CD14-positive monocyte (primary cell): ENCODE measurements at regions not wholly inside any gene's neighbourhood (a gene's known extent, or its start where the extent isn't known, plus 50 kb on each side); places are given as distances from the start of the nearest gene placed in this dataset.
"Not testable (repeated sequence)": the region's sequence is repeated elsewhere in the genome, so short reads cannot be mapped to it uniquely, and the experiment has no call there.

Experiments used
- DNase-seq, 3 donors: peaks; one replicate each; pipeline ENCODE4 v3.0.0-alpha.2; 2011 to 2022
- H2AFZ ChIP-seq: 2 replicates; pipeline ENCODE4 v1.6.0; 2012; ENCODE audit warnings: mild to moderate bottlenecking, low read depth, low read length, inconsistent platforms; ENCODE audit not compliant: insufficient read depth, poor library complexity, severe bottlenecking
- H3K27ac ChIP-seq, 2 donors: 1 replicate in 1 of 2; 2 replicates in 1 of 2; pipeline ENCODE4 v1.5.1; 2012 to 2013; ENCODE audit warnings: low read length in 2 of 2, control low read depth in 1 of 2, inconsistent platforms in 1 of 2, low read depth in 1 of 2, mild to moderate bottlenecking in 1 of 2
- H3K27me3 ChIP-seq, 2 donors: one replicate each; pipeline versions ENCODE4 v1.6.0 to v1.6.1; 2011 to 2013; ENCODE audit warnings: low read length in 2 of 2; ENCODE audit not compliant: control insufficient read depth in 2 of 2, insufficient read depth in 2 of 2
- H3K36me3 ChIP-seq, 2 donors: replicated peaks in 1 of 2; 1 replicate in 1 of 2; 2 replicates in 1 of 2; pipeline versions ENCODE4 v1.5.1 to v1.6.1; 2012 to 2013; ENCODE audit warnings: low read length in 2 of 2, control low read depth in 1 of 2, inconsistent platforms in 1 of 2, mild to moderate bottlenecking in 1 of 2; ENCODE audit not compliant: insufficient read depth in 2 of 2, control insufficient read depth in 1 of 2
- H3K4me1 ChIP-seq, 2 donors: 1 replicate in 1 of 2; 2 replicates in 1 of 2; pipeline versions ENCODE4 v1.5.1 to v1.6.1; 2012 to 2013; ENCODE audit warnings: low read length in 2 of 2, control low read depth in 1 of 2, inconsistent platforms in 1 of 2, mild to moderate bottlenecking in 1 of 2, moderate library complexity in 1 of 2; ENCODE audit not compliant: insufficient read depth in 2 of 2, control insufficient read depth in 1 of 2
- H3K4me2 ChIP-seq: replicated peaks from 2 replicates; pipeline ENCODE3; 2012; ENCODE audit warnings: low read length, moderate library complexity, mild to moderate bottlenecking; ENCODE audit not compliant: poor library complexity, severe bottlenecking; ENCODE audit errors: extremely low read depth
- H3K4me3 ChIP-seq, 3 experiments: fragments of 200-600 bp in 1 of 3; sonication (generic) in 1 of 3; replicated peaks in 1 of 3; 1 replicate in 2 of 3; 2 replicates in 1 of 3; pipeline ENCODE4 v1.5.1; 2011 to 2013; ENCODE audit warnings: low read length in 3 of 3, mild to moderate bottlenecking in 3 of 3, control low read depth in 2 of 3, low read depth in 2 of 3, inconsistent platforms in 1 of 3, moderate library complexity in 1 of 3
- H3K79me2 ChIP-seq: 2 replicates; pipeline ENCODE4 v1.6.0; 2012; ENCODE audit warnings: mild to moderate bottlenecking, control low read depth, inconsistent platforms, low read length, moderate library complexity; ENCODE audit not compliant: insufficient read depth
- H3K9ac ChIP-seq: 2 replicates; pipeline ENCODE4 v1.6.0; 2017; ENCODE audit warnings: low read length, mild to moderate bottlenecking; ENCODE audit not compliant: insufficient read depth, poor library complexity, severe bottlenecking
- H3K9me3 ChIP-seq, 2 donors: replicated peaks in 1 of 2; 1 replicate in 1 of 2; 2 replicates in 1 of 2; pipeline versions ENCODE4 v1.5.1 to v1.6.1; 2012 to 2013; ENCODE audit warnings: low read length in 2 of 2, control low read depth in 1 of 2; ENCODE audit not compliant: control insufficient read depth in 1 of 2, insufficient read depth in 1 of 2
- H4K20me1 ChIP-seq: 2 replicates; pipeline ENCODE4 v1.6.0; 2012; ENCODE audit warnings: mild to moderate bottlenecking, low read length, control low read depth, moderate library complexity; ENCODE audit not compliant: insufficient read depth
- H3K27ac Mint-ChIP-seq, 7 donors: one replicate each; pipeline ENCODE4 v1.8.0; 2020; ENCODE audit warnings: mild to moderate bottlenecking in 7 of 7, mixed read lengths in 7 of 7, moderate library complexity in 6 of 7, inconsistent platforms in 2 of 7
- H3K27me3 Mint-ChIP-seq, 3 donors: one replicate each; pipeline ENCODE4 v1.8.0; 2021 to 2022; ENCODE audit warnings: low read depth in 3 of 3, mild to moderate bottlenecking in 3 of 3, mixed read lengths in 3 of 3, moderate library complexity in 3 of 3, inconsistent platforms in 1 of 3
- H3K36me3 Mint-ChIP-seq, 2 donors: one replicate each; pipeline ENCODE4 v1.8.0; 2020; ENCODE audit warnings: mixed read lengths in 2 of 2, inconsistent platforms in 1 of 2, mild to moderate bottlenecking in 1 of 2
- H3K4me1 Mint-ChIP-seq: one replicate; pipeline ENCODE4 v1.8.0; 2020; ENCODE audit warnings: mild to moderate bottlenecking, mixed read lengths
- H3K4me3 Mint-ChIP-seq, 2 donors: one replicate each; pipeline ENCODE4 v1.8.0; 2020; ENCODE audit warnings: mild to moderate bottlenecking in 2 of 2, mixed read lengths in 2 of 2, moderate library complexity in 1 of 2
- H3K9me3 Mint-ChIP-seq, 7 donors: one replicate each; pipeline ENCODE4 v1.8.0; 2020 to 2022; ENCODE audit warnings: mixed read lengths in 7 of 7, mild to moderate bottlenecking in 6 of 7, moderate library complexity in 6 of 7, inconsistent platforms in 2 of 7
- CTCF ChIP-seq: fragments of 200-600 bp; IDR thresholded peaks from one replicate; pipeline ENCODE4 v1.8.0; 2022; ENCODE audit warnings: antibody characterized with exemption, mild to moderate bottlenecking
- WGBS: methylation state at CpG from one replicate; pipeline ENCODE4 v1.1.5; 2013; ENCODE audit warnings: missing lambda C conversion rate; ENCODE audit not compliant: insufficient coverage; 5-methylcytosine and 5-hydroxymethylcytosine counted together
- intact Hi-C, 2 donors: fragments of 100-400 bp; cut with micrococcal nuclease; formaldehyde crosslinking; loops; one replicate each; pipeline versions ENCODE4 v1.15.0 to v1.15.1; 2023

DNA sequence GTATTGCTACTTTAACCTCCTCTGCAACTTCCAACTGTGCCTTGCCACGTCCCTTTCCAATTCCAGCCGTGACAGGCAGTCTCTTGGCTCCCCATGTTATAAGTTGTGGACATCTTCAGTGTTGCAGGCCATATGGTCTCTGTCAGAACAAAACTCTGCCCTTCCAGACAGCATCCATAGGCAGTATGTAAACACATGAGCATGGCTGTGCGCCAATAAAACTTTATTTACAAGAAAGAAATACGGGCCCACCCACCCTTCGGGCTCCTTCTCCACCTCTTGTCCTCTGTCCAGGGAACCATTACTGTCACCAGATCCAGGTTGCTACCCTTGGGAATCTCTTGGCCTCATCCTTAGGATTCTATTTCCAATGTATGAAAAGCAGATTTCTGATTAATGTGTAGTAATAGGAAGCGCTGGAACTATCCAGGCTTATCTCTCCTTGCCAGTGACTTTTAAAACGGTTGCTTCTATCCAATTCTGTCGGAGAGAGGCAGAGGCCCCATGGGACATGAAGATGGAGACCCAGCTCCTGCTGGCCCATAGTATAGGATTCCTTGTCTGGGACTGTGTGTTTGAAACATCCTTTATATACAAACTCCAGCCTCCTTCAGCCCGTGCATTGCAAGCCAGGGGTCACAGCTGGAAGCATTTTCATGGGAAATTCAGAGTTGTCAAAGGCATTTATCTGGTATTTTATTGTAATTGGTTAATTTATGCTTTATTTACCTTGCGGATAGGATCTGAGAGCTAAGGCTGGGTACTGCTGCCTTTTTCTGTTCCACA is 114.4 kb downstream of the ZNF664 start:
- DNase-seq: no peak
- Histone ChIP-seq H3K4me1 (no peaks in the 10 kb centered on the region), H2AFZ (no peak overlapping the region), H3K27me3 (no peaks in the 10 kb centered on the region), H4K20me1 (no peaks in the 10 kb centered on the region), H3K36me3 (no peaks in the 10 kb centered on the region), H3K9me3 (no peaks in the 10 kb centered on the region), H3K27ac (no peak overlapping the region), H3K79me2 (no peaks in the 10 kb centered on the region), H3K4me2 (no peak overlapping the region), H3K9ac (no peak overlapping the region), H3K4me3 (no peak overlapping the region)
- TF ChIP-seq CTCF: no peak
- WGBS: 91% methylated on average over 6 of the region's 10 CpGs
- H3K27ac Mint-ChIP-seq: no peak overlapping the region
- no peaks in the 10 kb centered on the region for H3K4me1 Mint-ChIP-seq
- H3K27me3 Mint-ChIP-seq: peaks cover 3 to 9% (median 6%) of the 10 kb centered on the region in 3 donors
- intact Hi-C loops: no loop called here
- peaks cover 0 to 2% (median 0%) of the 10 kb centered on the region in 7 donors for H3K9me3 Mint-ChIP-seq
- no peak overlapping the region for H3K4me3 Mint-ChIP-seq
- no peaks in the 10 kb centered on the region for H3K36me3 Mint-ChIP-seq

DNA sequence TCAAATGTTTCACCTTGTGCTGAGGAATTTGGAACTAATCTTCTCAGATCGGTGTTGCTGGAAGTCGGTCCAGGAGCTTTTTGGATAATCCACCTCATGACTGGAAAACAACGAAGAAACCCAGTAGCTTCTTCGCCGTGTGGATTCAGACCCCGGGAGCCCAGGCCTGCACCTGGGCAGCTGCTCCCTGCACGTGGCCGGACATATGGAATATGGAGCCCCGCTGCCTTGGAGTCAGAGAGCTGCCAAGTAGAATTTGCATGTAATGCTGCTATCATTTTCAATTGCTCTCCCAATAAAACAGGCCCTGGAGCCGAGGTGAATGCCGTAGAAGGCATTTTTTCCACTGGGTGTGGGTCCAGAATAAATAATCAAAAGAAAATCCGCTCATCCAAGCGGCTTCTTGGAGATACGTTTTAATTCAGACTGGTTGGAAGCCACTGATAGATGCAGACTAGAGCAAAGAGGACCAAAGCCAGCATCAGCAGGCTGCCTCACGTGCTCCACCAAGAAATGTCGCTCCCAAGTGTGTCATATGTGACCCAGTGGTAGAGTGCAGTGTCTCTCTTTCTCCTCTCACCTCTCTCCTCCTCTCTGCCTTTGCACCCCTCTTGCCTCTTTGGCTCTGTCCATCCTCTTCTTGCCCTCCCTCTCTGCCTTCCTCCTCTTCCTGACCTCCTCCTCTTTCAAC is 115.3 kb downstream of the ZNF664 start:
- Mint-ChIP-seq H3K36me3 (no peaks in the 10 kb centered on the region), H3K4me1 (no peaks in the 10 kb centered on the region), H3K27ac (no peak overlapping the region), H3K9me3 (peaks cover 0 to 2% (median 0%) of the 10 kb centered on the region in 7 donors), H3K4me3 (no peak overlapping the region), H3K27me3 (peaks cover 3 to 9% (median 6%) of the 10 kb centered on the region in 3 donors)
- no peaks in the 10 kb centered on the region for H3K4me1 ChIP-seq
- H3K79me2 ChIP-seq: no peaks in the 10 kb centered on the region
- H3K9me3 ChIP-seq: no peaks in the 10 kb centered on the region
- intact Hi-C loops: no loop called here
- H3K9ac ChIP-seq: no peak overlapping the region
- H4K20me1 ChIP-seq: no peaks in the 10 kb centered on the region
- H3K4me3 ChIP-seq: no peak overlapping the region
- DNase-seq: no peak
- no peaks in the 10 kb centered on the region for H3K36me3 ChIP-seq
- H2AFZ ChIP-seq: no peak overlapping the region
- no peak for TF ChIP-seq CTCF
- H3K27ac ChIP-seq: no peak overlapping the region
- H3K4me2 ChIP-seq: no peak overlapping the region
- H3K27me3 ChIP-seq: no peaks in the 10 kb centered on the region
- WGBS: 100% methylated on average over 10 of the region's 16 CpGs

DNA sequence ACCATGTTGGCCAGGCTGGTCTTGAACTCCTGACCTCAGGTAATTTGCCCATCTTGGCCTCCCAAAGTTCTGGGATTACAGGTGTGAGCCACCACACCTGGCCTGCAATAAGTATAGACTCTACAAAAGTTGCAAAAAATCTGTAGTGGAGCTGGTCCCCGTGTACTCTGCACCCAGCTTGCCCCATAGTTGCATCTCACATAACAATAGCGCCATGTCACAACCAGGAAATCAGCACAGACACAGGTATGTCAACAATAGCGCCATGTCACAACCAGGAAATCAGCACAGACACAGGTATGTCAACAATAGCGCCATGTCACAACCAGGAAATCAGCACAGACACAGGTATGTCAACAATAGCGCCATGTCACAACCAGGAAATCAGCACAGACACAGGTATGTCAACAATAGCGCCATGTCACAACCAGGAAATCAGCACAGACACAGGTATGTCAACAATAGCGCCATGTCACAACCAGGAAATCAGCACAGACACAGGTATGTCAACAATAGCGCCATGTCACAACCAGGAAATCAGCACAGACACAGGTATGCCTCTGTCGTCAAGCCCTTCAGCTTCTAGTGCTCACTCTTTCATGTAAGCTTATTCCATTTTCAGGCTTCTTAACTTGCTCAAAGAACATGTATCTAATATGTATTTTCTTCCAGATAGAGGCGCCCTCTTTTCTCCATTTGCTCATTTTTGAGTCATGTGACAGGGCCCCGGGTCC is 116.3 kb downstream of the ZNF664 start:
- H3K27me3 ChIP-seq, H3K9me3 Mint-ChIP-seq, H3K79me2 ChIP-seq, H3K4me1 Mint-ChIP-seq, H4K20me1 ChIP-seq, H3K4me3 ChIP-seq, H3K4me3 Mint-ChIP-seq, H2AFZ ChIP-seq, H3K27ac Mint-ChIP-seq, H3K27ac ChIP-seq, H3K36me3 Mint-ChIP-seq, H3K36me3 ChIP-seq, H3K9me3 ChIP-seq, H3K4me1 ChIP-seq, H3K27me3 Mint-ChIP-seq, H3K9ac ChIP-seq, H3K4me2 ChIP-seq, DNase-seq, intact Hi-C loops: not testable (repeated sequence)
- 75% methylated on average over 1 of the region's 11 CpGs for WGBS
